ENCODE measurements at regions not wholly inside any gene's neighbourhood (a gene's known extent, or its start where the extent isn't known, plus 50 kb on each side); places are given as distances from the start of the nearest gene placed in this dataset.

DNA sequence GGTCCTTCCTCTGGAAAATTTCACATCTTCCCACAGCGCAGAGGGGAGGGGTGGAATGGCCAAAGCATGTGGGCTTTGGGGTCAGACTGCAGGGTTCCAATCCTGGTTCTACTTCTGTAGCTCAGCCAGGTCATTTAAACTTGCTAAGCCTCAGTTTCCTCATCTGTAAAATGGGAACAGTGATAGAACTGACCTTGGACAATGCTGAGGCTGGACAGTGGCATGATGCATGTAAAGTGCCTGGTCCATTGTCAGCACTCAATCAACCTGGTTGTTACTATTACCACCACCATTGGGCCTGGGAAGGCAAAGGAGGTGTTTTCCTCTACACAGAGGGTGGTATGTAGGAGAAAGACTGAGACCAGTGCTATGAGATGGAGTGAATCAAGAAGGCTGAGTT, 162.8 kb downstream of the VRK1 start:
- Histone ChIP-seq H4K8ac (ENCODE audit: low read depth, low read length) (no peak overlapping the region), H3K9me3 (replicated peaks in 1 of 2; ENCODE audit: control insufficient read depth in 2 of 2, insufficient read depth in 1 of 2, low read depth in 1 of 2, low read length in 2 of 2) (peaks cover 0 to 29% of the 10 kb centered on the region in 2 donors), H4K91ac (ENCODE audit: low read depth, low read length, poor library complexity) (no peak overlapping the region), H3K4me1 (ENCODE audit: control insufficient read depth in 2 of 2, insufficient read depth in 1 of 2, low read depth in 1 of 2, low read length in 2 of 2) (no peaks in the 10 kb centered on the region), H3K36me3 (replicated peaks in 1 of 2; ENCODE audit: control insufficient read depth in 2 of 2, insufficient read depth in 2 of 2, low read length in 2 of 2) (no peaks in the 10 kb centered on the region), H2BK15ac (ENCODE audit: low read length) (no peak overlapping the region), H2BK5ac (ENCODE audit: low read length) (no peak overlapping the region), H2AFZ (ENCODE audit: low read length) (no peak overlapping the region), H2AK5ac (ENCODE audit: low read depth, low read length) (no peak overlapping the region), H3K14ac (ENCODE audit: low read length) (no peak overlapping the region), H3K18ac (ENCODE audit: low read length) (no peak overlapping the region), H3K27me3 (ENCODE audit: control insufficient read depth in 3 of 3, insufficient read depth in 3 of 3, low read depth in 1 of 3, low read length in 3 of 3) (no peaks in the 10 kb centered on the region), H3K4me3 (ENCODE audit: low read length in 2 of 2) (no peak overlapping the region), H3K4ac (ENCODE audit: low read length) (no peak overlapping the region), H3K4me2 (ENCODE audit: insufficient read depth, low read length, poor library complexity, severe bottlenecking) (no peak overlapping the region), H3K27ac (replicated peaks; ENCODE audit: low read length) (no peak overlapping the region), H3K79me1 (ENCODE audit: low read depth, low read length) (no peaks in the 10 kb centered on the region), H3K23ac (ENCODE audit: low read depth, low read length, poor library complexity) (no peak overlapping the region), H2BK12ac (ENCODE audit: low read length) (no peak overlapping the region), H3K9ac (ENCODE audit: low read depth, low read length, poor library complexity) (no peak overlapping the region), H2BK120ac (ENCODE audit: low read depth, low read length) (no peak overlapping the region)
- no CpG with 5 or more reads among the region's 1 CpG for WGBS, 2 donors (ENCODE audit: extremely low coverage in 2 of 2, insufficient read length in 2 of 2, insufficient replicate concordance in 1 of 2)
- no peak for DNase-seq (ENCODE audit: low spot score)

DNA sequence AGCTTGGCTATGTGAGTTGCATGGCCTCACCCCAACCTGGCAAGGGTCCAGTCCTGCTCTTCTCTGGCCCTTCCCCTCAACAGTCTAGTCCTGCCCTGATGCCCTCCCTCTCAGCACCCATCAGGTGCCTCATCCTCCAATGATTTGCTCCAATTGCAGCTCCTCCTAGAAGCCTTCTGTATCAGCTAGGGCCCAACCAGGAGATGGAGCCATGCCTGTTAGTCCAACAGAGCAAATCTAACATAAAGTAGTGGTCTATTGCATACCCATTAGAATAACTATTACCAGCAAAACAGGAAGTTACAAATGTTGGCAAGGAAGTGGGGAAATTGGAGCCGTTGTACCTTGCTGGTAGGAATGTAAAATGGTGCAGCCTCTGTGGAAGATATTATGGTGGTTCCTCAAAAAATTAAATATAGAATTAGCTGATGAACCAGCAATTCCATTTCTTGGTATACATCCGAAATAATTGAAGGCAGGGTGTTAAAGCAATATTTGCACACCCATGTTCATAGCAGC, 163.5 kb downstream of the VRK1 start:
- WGBS, 2 donors (ENCODE audit: extremely low coverage in 2 of 2, insufficient read length in 2 of 2, insufficient replicate concordance in 1 of 2): no CpG with 5 or more reads among the region's 2 CpGs

DNA sequence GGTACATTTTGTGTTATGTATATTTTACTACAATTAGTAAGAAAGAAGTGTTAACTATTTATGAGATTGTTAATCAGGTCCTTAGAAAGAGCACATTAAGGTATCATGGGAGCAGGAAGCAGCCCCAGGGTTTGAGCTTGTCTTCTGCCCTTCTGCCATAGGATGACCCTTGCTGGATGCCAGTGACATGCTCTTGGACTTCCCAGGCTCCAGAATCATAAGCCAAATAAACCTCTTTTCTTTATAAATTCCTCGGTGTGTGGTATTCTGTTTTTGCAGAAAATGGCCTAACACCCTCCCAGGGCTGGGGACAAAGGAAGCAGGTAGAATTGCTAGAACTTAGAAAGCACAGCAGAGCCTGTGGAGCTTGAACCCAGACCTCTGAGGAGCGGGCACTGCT, 164.7 kb downstream of the VRK1 start:
- Histone ChIP-seq H2AFZ (ENCODE audit: low read length) (no peak overlapping the region), H3K4me3 (ENCODE audit: low read length in 2 of 2) (no peak overlapping the region), H3K23ac (ENCODE audit: low read depth, low read length, poor library complexity) (no peak overlapping the region), H3K27ac (replicated peaks; ENCODE audit: low read length) (no peak overlapping the region), H3K79me1 (ENCODE audit: low read depth, low read length) (no peaks in the 10 kb centered on the region), H3K9ac (ENCODE audit: low read depth, low read length, poor library complexity) (no peak overlapping the region), H3K18ac (ENCODE audit: low read length) (no peak overlapping the region), H3K4me2 (ENCODE audit: insufficient read depth, low read length, poor library complexity, severe bottlenecking) (no peak overlapping the region), H2BK120ac (ENCODE audit: low read depth, low read length) (no peak overlapping the region), H3K36me3 (replicated peaks in 1 of 2; ENCODE audit: control insufficient read depth in 2 of 2, insufficient read depth in 2 of 2, low read length in 2 of 2) (no peaks in the 10 kb centered on the region), H4K91ac (ENCODE audit: low read depth, low read length, poor library complexity) (no peak overlapping the region), H3K4me1 (ENCODE audit: control insufficient read depth in 2 of 2, insufficient read depth in 1 of 2, low read depth in 1 of 2, low read length in 2 of 2) (peaks cover 3% of the 10 kb centered on the region in 2 donors), H3K4ac (ENCODE audit: low read length) (no peak overlapping the region), H4K8ac (ENCODE audit: low read depth, low read length) (no peak overlapping the region), H2BK15ac (ENCODE audit: low read length) (no peak overlapping the region), H2AK5ac (ENCODE audit: low read depth, low read length) (no peak overlapping the region), H3K27me3 (ENCODE audit: control insufficient read depth in 3 of 3, insufficient read depth in 3 of 3, low read depth in 1 of 3, low read length in 3 of 3) (no peaks in the 10 kb centered on the region), H2BK5ac (ENCODE audit: low read length) (no peak overlapping the region), H3K14ac (ENCODE audit: low read length) (no peak overlapping the region), H2BK12ac (ENCODE audit: low read length) (no peak overlapping the region), H3K9me3 (replicated peaks in 1 of 2; ENCODE audit: control insufficient read depth in 2 of 2, insufficient read depth in 1 of 2, low read depth in 1 of 2, low read length in 2 of 2) (peaks cover 0 to 23% of the 10 kb centered on the region in 2 donors)
- WGBS, 2 donors (ENCODE audit: extremely low coverage in 2 of 2, insufficient read length in 2 of 2, insufficient replicate concordance in 1 of 2): no CpG with 5 or more reads among the region's 2 CpGs
- no peak for DNase-seq (ENCODE audit: low spot score)

More for the DNA sequence above, 163.5 kb downstream of the VRK1 start:
- no peak overlapping the region for H2AK5ac ChIP-seq (ENCODE audit: low read depth, low read length)
- H2AFZ ChIP-seq (ENCODE audit: low read length): no peak overlapping the region
- H4K8ac ChIP-seq (ENCODE audit: low read depth, low read length): no peak overlapping the region
- no peaks in the 10 kb centered on the region for H3K4me1 ChIP-seq (ENCODE audit: control insufficient read depth in 2 of 2, insufficient read depth in 1 of 2, low read depth in 1 of 2, low read length in 2 of 2)
- no peak overlapping the region for H3K4ac ChIP-seq (ENCODE audit: low read length)
- no peak overlapping the region for H4K91ac ChIP-seq (ENCODE audit: low read depth, low read length, poor library complexity)
- no peak overlapping the region for H2BK120ac ChIP-seq (ENCODE audit: low read depth, low read length)
- no peak for DNase-seq (ENCODE audit: low spot score)
- no peaks in the 10 kb centered on the region for H3K36me3 ChIP-seq (replicated peaks in 1 of 2; ENCODE audit: control insufficient read depth in 2 of 2, insufficient read depth in 2 of 2, low read length in 2 of 2)
- H3K27ac ChIP-seq (replicated peaks; ENCODE audit: low read length): no peak overlapping the region
- no peak overlapping the region for H3K4me2 ChIP-seq (ENCODE audit: insufficient read depth, low read length, poor library complexity, severe bottlenecking)
- no peak overlapping the region for H3K23ac ChIP-seq (ENCODE audit: low read depth, low read length, poor library complexity)
- H2BK12ac ChIP-seq (ENCODE audit: low read length): no peak overlapping the region
- no peaks in the 10 kb centered on the region for H3K79me1 ChIP-seq (ENCODE audit: low read depth, low read length)
- no peak overlapping the region for H3K4me3 ChIP-seq (ENCODE audit: low read length in 2 of 2)
- no peak overlapping the region for H3K14ac ChIP-seq (ENCODE audit: low read length)
- H2BK5ac ChIP-seq (ENCODE audit: low read length): no peak overlapping the region
- no peak overlapping the region for H3K18ac ChIP-seq (ENCODE audit: low read length)
- no peak overlapping the region for H2BK15ac ChIP-seq (ENCODE audit: low read length)
- H3K27me3 ChIP-seq (ENCODE audit: control insufficient read depth in 3 of 3, insufficient read depth in 3 of 3, low read depth in 1 of 3, low read length in 3 of 3): no peaks in the 10 kb centered on the region
- H3K9ac ChIP-seq (ENCODE audit: low read depth, low read length, poor library complexity): no peak overlapping the region
- peaks cover 0 to 29% of the 10 kb centered on the region in 2 donors for H3K9me3 ChIP-seq (replicated peaks in 1 of 2; ENCODE audit: control insufficient read depth in 2 of 2, insufficient read depth in 1 of 2, low read depth in 1 of 2, low read length in 2 of 2)

DNA sequence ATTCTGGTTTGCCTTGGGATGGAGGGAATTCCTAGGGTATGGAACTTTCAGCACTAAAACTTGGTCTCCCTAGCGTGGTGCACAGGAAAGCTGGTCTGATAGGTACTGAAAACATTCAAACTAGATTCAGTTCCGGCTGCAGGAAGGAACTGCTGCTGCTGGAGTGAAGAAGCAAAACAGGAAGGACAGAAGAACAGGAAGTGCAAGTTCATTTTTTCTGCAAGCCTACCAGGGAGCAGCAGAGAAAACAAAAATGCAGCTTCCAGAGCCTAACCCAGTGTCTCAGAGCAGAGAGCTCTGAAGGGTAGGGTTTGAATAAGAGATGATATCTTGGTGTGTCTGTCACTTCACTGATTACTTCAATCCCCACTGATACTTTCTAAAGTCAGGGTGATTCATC, 165.2 kb downstream of the VRK1 start:
- Histone ChIP-seq H2AK5ac (ENCODE audit: low read depth, low read length) (no peak overlapping the region), H2BK15ac (ENCODE audit: low read length) (no peak overlapping the region), H3K4me1 (ENCODE audit: control insufficient read depth in 2 of 2, insufficient read depth in 1 of 2, low read depth in 1 of 2, low read length in 2 of 2) (peaks cover 3% of the 10 kb centered on the region in 2 donors), H3K27me3 (ENCODE audit: control insufficient read depth in 3 of 3, insufficient read depth in 3 of 3, low read depth in 1 of 3, low read length in 3 of 3) (no peaks in the 10 kb centered on the region), H2BK120ac (ENCODE audit: low read depth, low read length) (no peak overlapping the region), H3K79me1 (ENCODE audit: low read depth, low read length) (no peaks in the 10 kb centered on the region), H4K8ac (ENCODE audit: low read depth, low read length) (no peak overlapping the region), H3K9ac (ENCODE audit: low read depth, low read length, poor library complexity) (no peak overlapping the region), H3K4me3 (ENCODE audit: low read length in 2 of 2) (no peak overlapping the region), H4K91ac (ENCODE audit: low read depth, low read length, poor library complexity) (no peak overlapping the region), H3K23ac (ENCODE audit: low read depth, low read length, poor library complexity) (no peak overlapping the region), H3K18ac (ENCODE audit: low read length) (no peak overlapping the region), H2AFZ (ENCODE audit: low read length) (no peak overlapping the region), H3K9me3 (replicated peaks in 1 of 2; ENCODE audit: control insufficient read depth in 2 of 2, insufficient read depth in 1 of 2, low read depth in 1 of 2, low read length in 2 of 2) (peaks cover 0 to 21% of the 10 kb centered on the region in 2 donors), H3K4me2 (ENCODE audit: insufficient read depth, low read length, poor library complexity, severe bottlenecking) (no peak overlapping the region), H3K36me3 (replicated peaks in 1 of 2; ENCODE audit: control insufficient read depth in 2 of 2, insufficient read depth in 2 of 2, low read length in 2 of 2) (no peaks in the 10 kb centered on the region), H2BK12ac (ENCODE audit: low read length) (no peak overlapping the region), H3K14ac (ENCODE audit: low read length) (no peak overlapping the region), H2BK5ac (ENCODE audit: low read length) (no peak overlapping the region), H3K4ac (ENCODE audit: low read length) (no peak overlapping the region), H3K27ac (replicated peaks; ENCODE audit: low read length) (no peak overlapping the region)
- DNase-seq (ENCODE audit: low spot score): no peak
- WGBS, 2 donors (ENCODE audit: extremely low coverage in 2 of 2, insufficient read length in 2 of 2, insufficient replicate concordance in 1 of 2): no CpG with 5 or more reads among the region's 2 CpGs
